ENCODE measurements at regions not wholly inside any gene's neighbourhood (a gene's known extent, or its start where the extent isn't known, plus 50 kb on each side); places are given as distances from the start of the nearest gene placed in this dataset.
"Not testable (repeated sequence)": the region's sequence is repeated elsewhere in the genome, so short reads cannot be mapped to it uniquely, and the experiment has no call there.

DNA sequence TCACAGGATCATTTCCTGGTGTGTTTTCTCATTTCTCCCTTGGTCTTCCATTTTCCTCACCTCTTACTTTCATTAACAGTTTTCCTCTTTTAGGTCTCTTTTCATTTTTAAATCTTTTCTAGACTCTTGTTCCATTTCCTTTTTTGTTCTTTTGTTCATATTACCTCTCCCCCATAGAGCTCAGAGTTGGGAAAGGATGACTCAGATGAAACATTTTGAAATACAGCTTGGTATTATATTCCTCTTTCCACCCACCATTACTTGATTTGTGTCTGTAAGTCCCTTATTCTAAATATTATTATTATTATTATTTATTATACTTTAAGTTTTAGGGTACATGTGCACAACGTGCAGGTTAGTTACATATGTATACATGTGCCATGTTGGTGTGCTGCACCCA is 153.1 kb downstream of the VGLL3 start:
- Histone ChIP-seq H3K4me1 (ENCODE audit: control insufficient read depth, insufficient read depth, low read length) (no peaks in the 10 kb centered on the region), H3K9me3 (ENCODE audit: control insufficient read depth, low read depth, low read length) (no peaks in the 10 kb centered on the region), H3K36me3 (ENCODE audit: control insufficient read depth, insufficient read depth, low read length) (no peaks in the 10 kb centered on the region), H3K4me3 (ENCODE audit: low read length) (no peak overlapping the region), H3K27ac (ENCODE audit: low read length) (no peak overlapping the region), H3K27me3 (ENCODE audit: control insufficient read depth, insufficient read depth, low read length) (no peaks in the 10 kb centered on the region)
- DNase-seq, result no peak
- no CpG with 5 or more reads among the region's 1 CpG for WGBS (ENCODE audit: insufficient coverage, low lambda C conversion rate)

DNA sequence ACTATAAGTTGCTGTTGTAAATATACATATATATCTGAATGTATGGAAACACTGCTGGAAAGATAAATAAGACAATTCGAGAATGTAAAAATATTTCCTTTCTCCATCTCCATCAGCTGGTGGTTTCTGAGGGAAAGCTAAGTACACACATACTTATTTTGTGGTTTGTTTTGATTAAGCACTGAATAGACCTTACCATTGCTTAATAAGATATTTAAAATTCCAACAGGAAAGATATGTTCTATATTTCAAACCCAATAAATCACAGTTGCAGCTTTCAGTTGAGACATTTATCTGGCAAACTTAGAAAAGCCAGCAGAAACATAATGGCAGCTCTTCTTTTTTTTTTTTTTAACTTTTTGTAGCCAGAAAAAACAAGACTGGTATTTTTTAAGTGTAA is 160.4 kb downstream of the VGLL3 start:
- H3K4me1 ChIP-seq (ENCODE audit: control insufficient read depth, insufficient read depth, low read length), result no peaks in the 10 kb centered on the region
- H3K36me3 ChIP-seq (ENCODE audit: control insufficient read depth, insufficient read depth, low read length), result no peaks in the 10 kb centered on the region
- no peaks in the 10 kb centered on the region for H3K9me3 ChIP-seq (ENCODE audit: control insufficient read depth, low read depth, low read length)
- no peak overlapping the region for H3K4me3 ChIP-seq (ENCODE audit: low read length)
- no CpG with 5 or more reads among the region's 1 CpG for WGBS (ENCODE audit: insufficient coverage, low lambda C conversion rate)
- no peak overlapping the region for H3K27ac ChIP-seq (ENCODE audit: low read length)
- no peak for DNase-seq
- peaks cover 3% of the 10 kb centered on the region for H3K27me3 ChIP-seq (ENCODE audit: control insufficient read depth, insufficient read depth, low read length)

DNA sequence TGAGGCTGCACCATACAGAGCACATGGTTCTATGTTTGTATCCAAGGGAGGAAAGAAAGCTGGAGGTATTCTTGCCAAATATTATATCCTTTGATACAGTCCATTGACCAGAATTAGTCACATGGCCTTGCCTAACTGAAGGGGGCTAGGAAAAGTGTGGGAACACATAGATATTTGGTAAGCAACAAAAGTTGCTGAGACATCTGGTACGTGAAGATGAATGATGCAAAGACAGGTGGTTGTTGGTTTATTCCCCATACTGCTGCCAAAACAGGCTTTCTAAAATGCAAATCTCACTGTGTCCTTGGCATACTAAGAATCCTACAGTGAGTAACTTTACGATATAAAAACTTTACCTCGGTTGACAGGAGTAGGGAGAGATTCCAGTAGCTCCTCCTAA is 162.2 kb downstream of the VGLL3 start:
- WGBS (ENCODE audit: insufficient coverage, low lambda C conversion rate), result 88% methylated on average over 1 of the region's 3 CpGs
- H3K4me1 ChIP-seq (ENCODE audit: control insufficient read depth, insufficient read depth, low read length), result no peaks in the 10 kb centered on the region
- no peaks in the 10 kb centered on the region for H3K36me3 ChIP-seq (ENCODE audit: control insufficient read depth, insufficient read depth, low read length)
- peaks cover 3% of the 10 kb centered on the region for H3K27me3 ChIP-seq (ENCODE audit: control insufficient read depth, insufficient read depth, low read length)
- H3K9me3 ChIP-seq (ENCODE audit: control insufficient read depth, low read depth, low read length), result no peaks in the 10 kb centered on the region
- H3K27ac ChIP-seq (ENCODE audit: low read length), result no peak overlapping the region
- DNase-seq, result no peak
- H3K4me3 ChIP-seq (ENCODE audit: low read length), result no peak overlapping the region

DNA sequence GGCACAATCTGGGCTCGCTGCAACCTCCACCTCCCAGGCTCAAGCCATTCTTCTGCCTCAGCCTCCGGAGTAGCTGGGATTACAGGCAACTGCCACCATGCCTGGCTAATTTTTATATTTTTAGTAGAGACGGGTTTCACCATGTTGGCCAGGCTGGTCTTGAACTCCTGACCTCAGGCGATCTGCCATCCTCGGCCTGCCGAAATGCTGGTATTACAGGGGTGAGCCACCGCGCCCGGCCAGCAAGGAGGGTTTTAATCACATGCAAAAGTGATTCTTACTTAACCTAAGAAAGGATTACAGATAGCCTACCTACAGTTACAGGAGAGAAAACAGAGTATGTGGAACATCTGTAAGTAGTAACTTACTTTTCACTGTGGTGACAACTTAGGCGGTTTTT is 163.4 kb downstream of the VGLL3 start:
- not testable (repeated sequence) for H3K27ac ChIP-seq (ENCODE audit: low read length); DNase-seq; H3K9me3 ChIP-seq (ENCODE audit: control insufficient read depth, low read depth, low read length); H3K36me3 ChIP-seq (ENCODE audit: control insufficient read depth, insufficient read depth, low read length); H3K4me1 ChIP-seq (ENCODE audit: control insufficient read depth, insufficient read depth, low read length); H3K4me3 ChIP-seq (ENCODE audit: low read length); H3K27me3 ChIP-seq (ENCODE audit: control insufficient read depth, insufficient read depth, low read length)
- WGBS (ENCODE audit: insufficient coverage, low lambda C conversion rate), result 88% methylated on average over 1 of the region's 10 CpGs

DNA sequence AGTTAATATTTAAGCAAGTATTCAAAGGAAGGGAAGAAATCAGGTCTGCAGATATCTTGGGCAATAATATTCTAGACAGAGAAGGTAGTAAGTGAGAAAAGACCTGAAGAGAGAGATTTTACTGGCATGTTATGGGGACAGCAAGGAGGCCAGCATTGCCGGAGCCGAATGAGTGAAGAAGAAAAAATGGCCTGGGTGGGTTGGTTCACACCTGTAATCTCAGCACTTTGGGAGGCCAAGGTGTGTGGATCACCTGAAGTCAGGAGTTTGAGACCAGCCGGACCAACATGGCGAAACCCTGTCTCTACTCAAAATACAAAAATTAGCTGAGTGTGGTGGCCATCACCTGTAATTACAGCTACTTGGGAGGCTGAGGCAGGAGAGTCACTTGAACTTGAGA is 164.7 kb downstream of the VGLL3 start:
- Histone ChIP-seq H3K27me3 (ENCODE audit: control insufficient read depth, insufficient read depth, low read length) (no peaks in the 10 kb centered on the region), H3K36me3 (ENCODE audit: control insufficient read depth, insufficient read depth, low read length) (no peaks in the 10 kb centered on the region), H3K4me1 (ENCODE audit: control insufficient read depth, insufficient read depth, low read length) (no peaks in the 10 kb centered on the region), H3K27ac (ENCODE audit: low read length) (no peak overlapping the region), H3K9me3 (ENCODE audit: control insufficient read depth, low read depth, low read length) (no peaks in the 10 kb centered on the region), H3K4me3 (ENCODE audit: low read length) (no peak overlapping the region)
- DNase-seq, result no peak
- WGBS (ENCODE audit: insufficient coverage, low lambda C conversion rate), result no CpG with 5 or more reads among the region's 4 CpGs

DNA sequence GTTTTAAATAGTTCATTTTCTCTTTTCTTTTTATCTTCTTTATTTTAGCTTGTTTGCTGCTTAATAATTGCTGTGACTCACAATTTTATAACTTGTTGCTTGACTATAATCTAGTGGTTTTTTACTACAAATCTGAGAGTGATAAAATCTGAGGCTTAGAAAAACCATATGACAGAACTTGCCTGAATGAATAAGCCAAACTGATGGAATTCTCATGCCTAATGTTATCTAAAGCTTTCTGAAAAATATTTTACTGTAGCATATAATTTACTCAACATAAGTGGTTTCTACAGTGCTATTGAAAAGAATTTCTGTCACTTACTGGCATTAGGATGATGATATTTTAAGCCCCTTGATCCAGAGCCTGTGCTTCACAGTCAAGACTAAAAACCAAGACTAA is 175.1 kb downstream of the VGLL3 start:
- no peak for DNase-seq
- Histone ChIP-seq H3K27me3 (ENCODE audit: control insufficient read depth, insufficient read depth, low read length) (no peaks in the 10 kb centered on the region), H3K4me3 (ENCODE audit: low read length) (no peak overlapping the region), H3K27ac (ENCODE audit: low read length) (no peak overlapping the region), H3K9me3 (ENCODE audit: control insufficient read depth, low read depth, low read length) (no peaks in the 10 kb centered on the region), H3K36me3 (ENCODE audit: control insufficient read depth, insufficient read depth, low read length) (no peaks in the 10 kb centered on the region), H3K4me1 (ENCODE audit: control insufficient read depth, insufficient read depth, low read length) (no peaks in the 10 kb centered on the region)

DNA sequence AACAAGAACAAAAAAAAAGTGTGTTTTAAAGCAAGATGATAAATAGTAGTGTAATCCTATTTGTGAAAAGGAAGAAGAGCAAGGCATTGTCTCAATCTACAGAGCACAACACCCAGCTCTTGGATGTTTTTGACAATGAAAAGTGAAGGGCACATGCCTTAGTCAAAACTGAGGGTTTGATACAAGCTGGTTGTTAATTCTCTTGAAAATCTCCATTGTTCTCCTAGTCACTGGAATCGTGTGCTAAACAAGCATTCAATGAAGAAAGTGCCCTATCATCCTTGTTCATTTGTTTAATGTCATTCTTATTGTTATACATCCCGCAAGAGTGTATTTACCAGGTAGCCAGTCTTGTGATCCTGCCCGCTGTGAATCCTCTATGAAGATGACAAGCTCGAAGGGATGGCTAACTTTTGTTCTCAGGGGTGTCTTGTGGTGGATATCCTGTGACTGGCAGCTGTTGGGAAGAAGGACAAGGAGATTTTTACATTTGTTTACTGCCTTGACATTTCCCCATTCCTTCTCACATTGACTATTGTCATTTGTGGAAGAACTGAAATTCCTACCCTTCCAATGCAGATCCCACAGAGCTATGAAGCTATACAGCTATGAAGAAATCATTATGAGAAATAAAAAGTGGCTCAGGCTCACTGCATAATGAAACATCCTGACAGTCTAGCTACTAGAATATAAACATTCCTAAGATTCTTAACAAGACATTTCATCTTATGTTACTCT is 175.9 kb downstream of the VGLL3 start:
- H3K27ac ChIP-seq (ENCODE audit: low read length), result no peak overlapping the region
- H3K4me1 ChIP-seq (ENCODE audit: control insufficient read depth, insufficient read depth, low read length), result no peaks in the 10 kb centered on the region
- no peaks in the 10 kb centered on the region for H3K36me3 ChIP-seq (ENCODE audit: control insufficient read depth, insufficient read depth, low read length)
- no peak overlapping the region for H3K4me3 ChIP-seq (ENCODE audit: low read length)
- WGBS (ENCODE audit: insufficient coverage, low lambda C conversion rate), result no CpG with 5 or more reads among the region's 4 CpGs
- no peaks in the 10 kb centered on the region for H3K27me3 ChIP-seq (ENCODE audit: control insufficient read depth, insufficient read depth, low read length)
- DNase-seq, result no peak
- H3K9me3 ChIP-seq (ENCODE audit: control insufficient read depth, low read depth, low read length), result no peaks in the 10 kb centered on the region

DNA sequence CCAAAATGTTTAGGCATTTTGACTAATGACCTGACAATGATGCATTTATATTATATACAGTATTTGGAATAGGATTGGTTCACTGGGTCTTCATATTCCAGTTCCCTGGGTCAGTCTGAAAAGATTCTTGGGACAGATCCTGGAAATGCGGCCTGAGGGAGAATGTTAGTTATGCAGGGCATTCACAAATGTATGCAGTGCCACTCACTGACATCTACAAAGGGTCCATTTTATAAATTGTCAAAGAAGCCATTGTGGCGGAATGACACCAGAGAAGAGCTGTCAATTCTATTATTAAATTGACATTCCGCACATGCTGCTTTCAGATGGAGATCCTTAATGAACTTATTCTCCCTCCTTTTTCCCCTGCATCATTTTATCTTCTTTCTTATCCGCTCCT is 176.6 kb downstream of the VGLL3 start:
- Histone ChIP-seq H3K4me1 (ENCODE audit: control insufficient read depth, insufficient read depth, low read length) (no peaks in the 10 kb centered on the region), H3K36me3 (ENCODE audit: control insufficient read depth, insufficient read depth, low read length) (no peaks in the 10 kb centered on the region), H3K4me3 (ENCODE audit: low read length) (no peak overlapping the region), H3K27ac (ENCODE audit: low read length) (no peak overlapping the region), H3K27me3 (ENCODE audit: control insufficient read depth, insufficient read depth, low read length) (no peaks in the 10 kb centered on the region), H3K9me3 (ENCODE audit: control insufficient read depth, low read depth, low read length) (no peaks in the 10 kb centered on the region)
- WGBS (ENCODE audit: insufficient coverage, low lambda C conversion rate), result 100% methylated on average over 2 of the region's 4 CpGs
- DNase-seq, result no peak

DNA sequence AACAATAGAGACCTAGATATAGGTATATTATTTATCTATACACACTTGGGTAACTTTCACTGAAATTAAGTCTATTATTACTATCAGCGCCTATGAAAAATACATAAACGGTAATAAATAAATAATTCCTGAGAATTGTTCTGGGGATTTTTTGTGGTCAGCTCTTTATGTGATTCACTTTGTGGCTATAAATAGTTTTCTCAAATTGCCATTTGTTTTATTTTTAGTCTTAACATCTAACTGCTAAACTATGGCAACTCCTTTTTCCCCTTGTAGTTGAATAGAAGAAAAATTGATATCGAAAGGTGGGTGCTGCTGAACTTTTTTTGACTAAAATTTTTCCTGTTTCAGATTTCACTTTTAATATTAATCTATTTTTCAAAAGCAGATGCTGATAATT is 189.0 kb downstream of the VGLL3 start:
- Histone ChIP-seq H3K4me3 (ENCODE audit: low read length) (no peak overlapping the region), H3K27ac (ENCODE audit: low read length) (no peak overlapping the region), H3K4me1 (ENCODE audit: control insufficient read depth, insufficient read depth, low read length) (no peaks in the 10 kb centered on the region), H3K36me3 (ENCODE audit: control insufficient read depth, insufficient read depth, low read length) (no peaks in the 10 kb centered on the region), H3K9me3 (ENCODE audit: control insufficient read depth, low read depth, low read length) (no peaks in the 10 kb centered on the region), H3K27me3 (ENCODE audit: control insufficient read depth, insufficient read depth, low read length) (no peaks in the 10 kb centered on the region)
- DNase-seq, result no peak
- no CpG with 5 or more reads among the region's 3 CpGs for WGBS (ENCODE audit: insufficient coverage, low lambda C conversion rate)

DNA sequence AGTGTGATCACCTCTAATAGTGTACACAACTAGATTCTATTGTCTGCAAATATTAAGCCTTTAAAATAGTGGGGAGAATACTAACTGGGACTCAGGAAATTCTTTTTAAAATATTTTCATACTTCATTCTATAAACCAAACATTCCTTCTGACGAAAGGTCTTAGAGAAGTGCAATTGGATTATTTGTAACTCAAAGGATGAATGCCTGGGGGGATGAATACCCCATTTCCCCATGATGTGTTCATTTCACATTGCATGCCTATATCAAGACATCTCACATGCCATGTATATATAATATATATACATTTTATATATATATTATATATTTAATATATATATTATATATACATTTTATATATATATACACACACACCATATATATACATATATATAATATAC is 189.9 kb downstream of the VGLL3 start:
- WGBS (ENCODE audit: insufficient coverage, low lambda C conversion rate), result 60% methylated on average over 1 of the region's 1 CpG

DNA sequence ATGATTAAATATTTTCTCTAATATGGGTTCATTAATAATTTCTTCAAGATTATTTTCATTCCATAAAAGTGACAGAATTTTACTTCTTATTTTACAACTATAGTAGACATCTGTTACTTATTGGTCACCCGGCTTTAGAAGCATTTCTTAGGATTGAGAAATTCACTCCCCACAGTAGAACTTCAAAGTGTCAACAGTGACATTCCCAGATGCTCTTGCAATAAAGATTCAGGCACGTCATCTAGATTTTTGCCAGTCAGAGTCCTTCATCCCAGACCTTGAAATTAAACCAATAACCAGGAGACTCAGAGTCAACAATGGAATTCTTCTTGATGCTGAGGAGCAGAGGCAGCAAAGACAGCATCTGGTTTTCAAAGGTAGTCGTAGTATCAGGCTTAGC is 190.8 kb downstream of the VGLL3 start:
- no peak for DNase-seq
- Histone ChIP-seq H3K9me3 (ENCODE audit: control insufficient read depth, low read depth, low read length) (no peaks in the 10 kb centered on the region), H3K27me3 (ENCODE audit: control insufficient read depth, insufficient read depth, low read length) (no peaks in the 10 kb centered on the region), H3K36me3 (ENCODE audit: control insufficient read depth, insufficient read depth, low read length) (no peaks in the 10 kb centered on the region), H3K27ac (ENCODE audit: low read length) (no peak overlapping the region), H3K4me1 (ENCODE audit: control insufficient read depth, insufficient read depth, low read length) (no peaks in the 10 kb centered on the region), H3K4me3 (ENCODE audit: low read length) (no peak overlapping the region)
- no CpG with 5 or more reads among the region's 3 CpGs for whole genome bisulfite sequencing (ENCODE audit: insufficient coverage, low lambda C conversion rate)

More for the DNA sequence above, 189.9 kb downstream of the VGLL3 start:
- no peak overlapping the region for H3K27ac ChIP-seq (ENCODE audit: low read length)
- no peaks in the 10 kb centered on the region for H3K27me3 ChIP-seq (ENCODE audit: control insufficient read depth, insufficient read depth, low read length)
- H3K4me1 ChIP-seq (ENCODE audit: control insufficient read depth, insufficient read depth, low read length), result no peaks in the 10 kb centered on the region
- no peak for DNase-seq
- no peaks in the 10 kb centered on the region for H3K36me3 ChIP-seq (ENCODE audit: control insufficient read depth, insufficient read depth, low read length)
- no peak overlapping the region for H3K4me3 ChIP-seq (ENCODE audit: low read length)
- H3K9me3 ChIP-seq (ENCODE audit: control insufficient read depth, low read depth, low read length), result no peaks in the 10 kb centered on the region
